ENCODE measurements at regions not wholly inside any gene's neighbourhood (a gene's known extent, or its start where the extent isn't known, plus 50 kb on each side); places are given as distances from the start of the nearest gene placed in this dataset.
"Not testable (repeated sequence)": the region's sequence is repeated elsewhere in the genome, so short reads cannot be mapped to it uniquely, and the experiment has no call there.

DNA sequence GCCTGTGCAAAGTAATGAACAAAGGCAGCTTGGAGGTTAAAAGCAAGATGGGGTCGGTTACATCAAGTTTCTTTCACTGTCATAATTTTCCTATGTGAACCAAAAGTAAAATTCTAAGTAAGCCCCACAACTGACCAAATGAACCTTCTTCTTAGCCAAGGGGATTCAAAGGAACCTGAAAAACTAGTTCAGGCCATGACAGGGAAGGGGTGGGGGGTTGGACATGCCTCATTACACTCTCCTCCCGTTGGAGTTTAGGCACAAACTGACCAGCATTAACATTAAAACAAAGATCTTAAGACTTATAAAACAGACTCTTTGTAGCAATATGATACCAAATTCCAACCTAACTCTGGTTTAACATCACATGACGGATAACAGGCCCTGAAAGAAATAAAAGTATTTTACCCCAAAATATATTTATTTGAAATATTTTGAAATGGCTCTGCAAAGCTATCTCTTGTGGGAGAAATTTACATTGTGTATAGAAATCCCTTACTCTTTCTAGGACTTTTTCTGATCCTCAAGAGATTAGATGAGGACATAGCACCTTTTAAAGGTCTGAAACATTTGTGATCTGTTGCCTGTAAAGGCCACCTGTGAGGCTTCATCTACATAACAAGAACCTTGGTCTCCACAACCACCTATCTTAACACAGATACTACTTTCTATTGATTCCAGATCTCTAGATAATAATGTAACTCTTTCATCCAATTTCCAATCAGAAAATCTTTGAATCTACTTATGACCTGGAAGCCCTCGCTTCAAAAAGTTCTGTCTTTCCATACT, 1829.0 kb upstream of the MIR17HG start:
- no peak for DNase-seq

DNA sequence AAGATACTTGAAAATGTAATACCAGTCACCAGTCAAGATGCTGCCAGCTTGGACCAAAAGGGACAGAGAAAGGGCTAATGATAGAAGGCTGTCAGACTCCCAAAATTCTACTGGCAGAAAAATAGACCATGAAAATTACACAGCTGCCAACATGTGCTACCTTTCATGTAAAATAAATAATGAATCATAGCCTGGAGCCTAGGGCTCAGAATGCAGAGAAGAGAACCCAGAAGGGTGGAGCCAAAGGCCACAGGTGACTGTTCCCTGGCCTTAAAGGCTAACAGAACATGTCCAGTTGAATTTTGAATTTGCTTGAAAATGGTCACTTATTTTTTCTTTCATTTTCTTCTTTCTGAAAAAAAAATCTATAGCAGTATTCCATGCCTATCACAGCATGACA, 1827.0 kb upstream of the MIR17HG start:
- DNase-seq: no peak

DNA sequence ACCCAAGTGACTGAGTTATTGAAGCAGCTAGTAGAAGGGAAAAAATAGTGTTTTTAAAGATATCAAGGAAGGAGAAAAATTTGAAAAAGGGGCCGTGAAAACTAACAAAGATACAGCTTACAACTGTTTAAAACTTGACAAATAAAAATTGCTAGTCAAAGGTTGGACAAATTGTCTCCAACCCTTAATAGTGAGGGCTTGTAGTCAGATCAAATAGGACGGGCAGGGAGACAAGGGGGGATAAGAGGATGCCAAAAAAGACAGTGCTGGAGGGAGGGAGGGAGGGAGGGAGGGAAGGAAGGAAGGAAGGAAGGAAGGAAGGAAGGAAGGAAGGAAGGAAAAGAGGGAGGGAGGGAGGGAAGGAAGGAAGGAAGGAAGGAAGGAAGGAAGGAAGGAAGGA, 1825.8 kb upstream of the MIR17HG start:
- not testable (repeated sequence) for DNase-seq

DNA sequence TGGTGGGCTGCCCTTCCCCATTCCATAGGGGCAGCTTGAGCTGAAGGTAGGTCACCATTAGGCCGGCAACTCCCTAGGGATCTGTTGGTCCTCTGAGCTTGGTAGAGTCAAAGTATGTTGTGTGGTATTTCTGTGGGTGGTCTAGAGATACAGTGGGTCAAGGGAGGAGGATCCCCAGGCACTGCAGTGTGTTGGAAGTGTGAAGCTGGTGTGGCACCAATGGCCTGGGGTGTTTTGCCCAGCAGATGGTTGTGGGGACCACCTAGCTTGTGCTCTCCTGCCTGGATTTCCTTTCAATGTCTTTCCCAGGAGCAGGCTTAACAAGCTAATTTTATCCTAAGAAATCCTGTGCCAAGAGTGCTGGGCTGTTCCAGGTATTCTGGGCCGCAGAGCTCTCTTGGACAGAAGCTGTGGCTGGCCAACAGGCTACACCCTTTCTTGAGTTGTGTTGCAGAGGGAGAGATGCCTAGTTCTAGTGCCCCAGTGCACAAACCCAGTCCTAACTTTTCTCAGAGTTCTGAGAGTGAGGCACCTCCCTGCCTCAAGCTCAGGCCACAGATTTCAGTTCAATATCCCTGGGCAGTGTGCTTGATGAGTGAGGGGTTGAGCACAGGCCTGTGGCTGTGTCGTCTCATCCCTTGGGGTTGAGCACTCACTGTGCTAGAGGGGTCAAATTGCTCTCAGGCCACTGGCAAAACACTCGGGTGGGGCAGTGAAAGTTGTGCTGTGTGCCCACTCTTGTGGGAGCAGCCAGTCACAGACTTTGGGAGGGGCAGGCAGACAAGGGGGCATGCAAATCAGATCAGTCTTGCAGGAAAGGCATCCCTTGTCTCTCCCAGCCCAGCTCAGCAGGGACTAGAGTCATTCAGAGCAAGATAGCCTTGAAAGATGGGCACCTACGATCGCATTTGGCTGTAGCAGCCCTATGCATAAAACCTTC, 1806.1 kb upstream of the MIR17HG start:
- DNase-seq: no peak

DNA sequence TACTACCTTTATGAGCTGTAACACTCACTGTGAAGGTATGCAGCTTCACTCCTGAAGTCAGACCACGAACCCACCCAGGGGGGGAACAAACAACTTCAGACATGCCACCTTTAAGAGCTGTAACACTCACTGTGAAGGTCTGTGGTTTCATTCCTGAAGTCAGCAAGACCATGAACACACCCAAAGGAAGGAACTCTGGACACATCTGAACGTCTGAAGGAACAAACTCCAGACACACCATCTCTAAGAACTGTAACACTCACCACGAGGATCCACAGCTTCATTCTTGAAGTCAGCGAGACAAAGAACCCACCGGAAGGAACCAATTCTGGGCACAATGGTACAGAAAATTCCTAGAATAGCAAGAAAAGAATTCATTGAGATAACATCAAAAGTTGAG, 1796.5 kb upstream of the MIR17HG start:
- DNase-seq: no peak

DNA sequence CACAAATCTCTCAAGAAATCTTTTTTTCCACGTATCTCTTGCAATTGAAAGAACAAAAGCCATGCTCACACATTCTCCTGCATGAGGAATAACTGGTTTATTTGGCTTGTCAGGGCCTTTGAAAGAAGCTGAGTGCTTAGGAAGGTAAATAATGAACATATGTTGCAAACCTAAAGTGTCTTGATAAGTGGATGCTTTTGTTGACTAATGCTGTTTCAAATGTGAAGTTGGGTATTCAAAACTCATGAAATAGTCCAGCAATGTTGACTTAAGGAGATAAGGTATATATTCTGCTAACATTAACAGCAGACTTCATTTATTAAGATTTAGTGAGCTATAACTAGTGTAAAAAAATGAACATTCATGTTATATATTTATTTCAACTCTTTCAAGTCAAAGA, 1792.7 kb upstream of the MIR17HG start:
- DNase-seq: no peak

DNA sequence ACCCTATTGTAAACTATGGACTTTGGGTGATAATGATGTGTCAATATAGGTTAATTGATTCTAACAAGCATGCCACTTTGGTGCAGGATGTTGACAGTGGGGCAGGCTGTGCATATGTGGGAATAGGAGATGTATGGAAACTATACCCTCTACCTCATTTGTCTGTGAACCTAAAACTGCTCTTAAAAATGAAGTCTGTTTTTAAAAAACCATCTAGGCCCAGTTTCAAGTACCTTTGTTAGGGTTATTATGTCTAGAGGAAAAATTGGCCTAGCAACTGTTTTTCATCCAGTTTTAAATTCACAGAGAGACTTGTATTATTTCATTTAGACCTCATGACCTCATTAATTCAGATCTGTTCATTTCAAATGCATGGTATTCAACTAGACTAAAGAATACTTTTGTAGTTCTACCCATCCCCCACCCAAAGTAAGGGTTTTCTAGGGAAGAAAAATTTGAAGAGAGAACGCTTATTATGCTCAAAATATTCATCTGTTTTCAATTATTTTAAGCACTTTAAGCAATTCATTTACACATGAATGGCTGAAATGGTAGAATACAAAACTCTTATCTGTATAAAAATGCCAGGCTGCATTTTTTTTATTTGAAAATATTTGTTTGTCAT, 1781.9 kb upstream of the MIR17HG start:
- no peak for DNase-seq

DNA sequence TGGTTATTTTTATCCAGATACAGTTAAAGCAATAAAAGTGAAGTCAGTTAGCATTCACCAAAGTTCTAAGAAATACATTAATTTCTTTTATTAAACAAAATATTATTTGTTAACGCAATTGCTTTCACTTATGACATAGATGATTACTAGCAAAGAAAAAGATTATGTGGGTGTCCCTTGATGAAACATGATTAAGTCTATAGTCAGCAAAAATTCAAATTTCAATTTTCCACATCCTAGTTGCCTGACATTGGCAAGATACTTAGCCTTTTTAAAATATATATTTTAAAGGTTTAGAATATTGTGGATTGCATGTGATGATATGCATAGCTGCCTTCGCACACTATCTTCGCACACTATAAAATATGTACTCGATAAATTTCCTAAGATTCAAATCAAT, 1780.5 kb upstream of the MIR17HG start:
- DNase-seq: no peak

DNA sequence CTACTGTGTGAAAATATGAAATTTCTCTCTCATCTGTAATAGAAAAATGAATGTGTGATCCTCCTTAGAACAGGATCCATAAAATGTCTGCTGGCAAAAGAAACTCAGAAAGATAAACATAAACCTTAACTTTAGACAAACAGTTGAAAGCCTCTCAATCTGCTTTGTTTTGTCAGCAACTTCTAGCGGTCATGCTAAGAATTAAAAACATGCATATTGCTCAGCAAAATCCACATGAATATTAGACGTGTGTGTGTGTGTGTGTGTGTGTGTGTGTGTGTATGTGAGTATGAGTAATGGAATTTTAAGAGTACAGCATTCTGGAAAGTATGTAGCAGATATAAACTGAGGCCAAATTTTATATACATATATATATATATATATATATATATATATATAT, 1779.2 kb upstream of the MIR17HG start:
- DNase-seq: no peak

DNA sequence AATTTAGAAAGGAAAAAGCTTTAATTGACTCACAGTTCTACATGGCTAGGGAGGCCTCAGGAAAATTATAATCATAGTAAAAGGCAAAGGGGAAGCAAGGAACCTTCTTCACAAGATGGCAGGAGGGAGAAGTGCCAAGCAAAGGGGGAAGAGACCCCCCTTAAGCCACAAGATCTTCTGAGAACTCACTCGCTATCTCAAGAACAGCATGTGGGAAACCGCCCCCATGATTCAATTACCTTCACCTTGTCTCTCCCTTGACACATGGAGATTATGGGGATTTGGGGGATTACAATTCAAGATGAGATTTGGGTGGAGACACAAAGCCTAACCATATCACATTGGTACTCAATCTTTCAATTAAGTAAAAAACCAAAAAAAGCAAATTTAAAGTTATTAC, 1778.7 kb upstream of the MIR17HG start:
- DNase-seq: no peak

DNA sequence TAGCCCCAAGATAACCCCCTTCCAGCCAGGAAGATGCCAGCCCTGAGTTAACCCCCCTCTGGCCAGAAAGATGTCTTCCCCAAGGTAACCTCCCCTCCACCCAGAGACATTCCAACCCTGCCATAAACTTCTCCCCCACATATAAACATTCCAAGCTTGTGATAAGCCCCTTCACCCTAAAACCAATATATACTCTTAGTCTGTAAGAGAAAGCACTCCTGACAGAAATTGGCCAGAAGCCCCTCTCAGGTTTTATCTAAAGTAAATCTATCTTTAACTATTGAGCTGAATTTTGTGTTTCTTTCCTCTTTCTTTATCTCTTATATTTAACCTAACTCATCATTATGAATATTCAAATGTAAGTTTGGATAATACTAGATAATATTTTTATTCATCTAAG, 1775.8 kb upstream of the MIR17HG start:
- no peak for DNase-seq

DNA sequence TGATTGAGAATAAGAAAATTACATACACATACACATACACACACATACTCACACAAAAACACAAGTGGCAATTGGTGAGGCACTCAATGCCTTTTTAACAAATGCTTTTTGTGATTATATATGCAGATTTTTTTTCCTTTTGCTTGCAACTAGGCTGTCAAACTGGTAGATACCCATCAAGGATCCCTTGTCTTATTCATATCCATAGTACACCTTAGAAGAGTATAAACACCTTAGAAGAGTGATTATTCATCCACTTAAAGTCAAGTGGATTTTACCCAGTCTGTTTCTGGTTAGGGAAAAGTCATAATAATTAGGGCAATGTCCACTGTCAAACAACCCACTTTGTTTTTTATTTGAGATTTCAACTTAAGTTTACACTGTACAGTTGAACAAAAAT, 1773.4 kb upstream of the MIR17HG start:
- DNase-seq: no peak

DNA sequence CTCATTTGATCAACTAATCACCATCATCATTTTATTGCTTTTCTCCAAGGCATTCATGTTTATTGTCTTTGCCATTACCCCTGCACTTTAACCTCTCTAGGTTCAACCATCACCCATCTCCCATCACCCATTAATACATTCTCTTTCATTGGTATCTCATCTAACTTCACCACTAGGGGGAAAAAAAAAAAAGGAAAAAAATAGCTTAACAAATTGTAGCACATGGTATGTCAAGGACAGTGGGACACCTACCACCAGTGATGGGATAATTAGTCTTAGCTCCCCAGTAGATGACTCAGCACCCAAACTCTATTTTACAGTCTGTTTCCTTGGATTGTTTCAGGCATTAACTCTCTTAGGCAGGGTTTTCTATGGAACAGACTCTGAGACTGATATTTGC, 1770.2 kb upstream of the MIR17HG start:
- DNase-seq: no peak

DNA sequence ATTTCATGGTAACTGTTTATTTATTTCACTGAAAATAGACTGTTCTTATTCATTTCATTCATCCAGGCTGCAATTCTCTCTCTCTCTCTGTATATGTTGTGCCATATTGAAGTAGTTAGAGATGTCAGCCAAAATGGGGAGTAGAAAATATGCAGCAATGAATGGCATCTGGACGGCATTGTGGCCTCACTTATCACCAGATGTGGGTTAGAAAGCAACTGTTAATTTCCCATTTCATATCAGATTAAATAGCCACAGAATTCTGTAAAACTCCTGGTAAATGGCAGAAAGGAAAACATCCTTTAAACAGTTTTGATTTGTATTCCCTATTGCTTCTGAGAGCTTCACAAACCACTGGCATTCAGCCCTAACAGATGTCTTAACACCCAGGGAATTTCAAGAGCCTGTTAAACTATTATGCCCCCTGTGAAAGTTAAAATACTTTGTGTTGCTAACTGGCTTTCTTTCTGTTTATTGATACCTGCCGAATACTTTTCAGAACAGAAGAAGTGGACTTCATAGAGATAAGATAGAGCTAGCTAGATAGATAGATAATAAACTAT, 1763.3 kb upstream of the MIR17HG start:
- no peak for DNase-seq

DNA sequence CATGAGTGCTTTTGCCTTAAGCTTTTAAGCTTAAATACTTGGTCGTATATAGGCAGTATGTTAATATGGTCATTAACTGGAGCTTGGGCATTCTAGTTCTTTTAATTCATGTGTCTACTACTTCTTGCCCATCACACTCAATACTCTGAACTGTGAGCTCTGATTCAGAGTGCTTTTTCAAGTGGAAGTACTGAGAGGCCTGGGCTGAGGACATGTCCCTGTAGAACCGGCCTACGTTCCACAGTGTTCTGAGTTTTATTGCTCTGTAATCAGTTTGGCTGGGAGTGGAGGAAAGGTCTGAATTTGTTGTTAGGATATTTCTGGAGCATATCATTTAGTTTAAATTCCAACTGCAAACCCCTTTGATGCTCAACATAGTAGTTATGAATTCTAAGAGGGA, 1744.8 kb upstream of the MIR17HG start:
- DNase-seq: no peak

DNA sequence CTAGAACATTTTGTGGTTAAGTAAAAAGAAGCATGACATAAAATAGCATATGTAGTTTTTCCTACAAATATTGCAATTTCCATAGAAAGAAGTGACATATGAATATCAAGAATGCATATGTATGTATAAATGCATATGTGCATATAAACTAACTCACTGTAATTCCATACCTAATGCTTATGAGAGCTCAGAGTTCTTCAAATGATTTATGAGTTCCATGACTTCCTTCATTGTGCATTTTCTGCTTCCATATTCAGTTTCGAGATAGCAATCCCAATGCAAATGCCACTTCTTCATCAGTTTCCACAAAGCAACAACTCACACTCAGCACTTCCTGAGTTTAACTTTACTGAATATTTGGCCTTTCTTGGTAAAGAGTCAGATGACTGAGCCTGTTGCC, 1744.3 kb upstream of the MIR17HG start:
- no peak for DNase-seq

DNA sequence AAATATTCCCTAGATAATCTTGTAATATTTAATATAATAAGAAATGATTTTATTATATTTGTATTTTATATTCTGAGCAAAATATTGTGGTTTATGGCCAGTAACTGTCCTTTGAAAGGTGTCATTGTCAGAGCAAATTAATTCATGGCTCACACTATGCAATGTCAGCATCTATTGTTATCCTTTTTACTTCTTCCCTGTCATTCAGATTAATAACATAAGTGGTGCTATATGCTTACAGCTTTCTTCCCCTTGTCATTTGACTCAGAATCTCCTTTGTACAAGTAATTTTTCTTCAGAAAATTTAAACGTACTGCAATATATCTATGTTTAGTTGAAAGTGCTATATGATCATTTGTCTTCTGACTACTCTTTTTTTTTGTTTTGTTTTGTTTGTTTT, 1738.2 kb upstream of the MIR17HG start:
- no peak for DNase-seq

DNA sequence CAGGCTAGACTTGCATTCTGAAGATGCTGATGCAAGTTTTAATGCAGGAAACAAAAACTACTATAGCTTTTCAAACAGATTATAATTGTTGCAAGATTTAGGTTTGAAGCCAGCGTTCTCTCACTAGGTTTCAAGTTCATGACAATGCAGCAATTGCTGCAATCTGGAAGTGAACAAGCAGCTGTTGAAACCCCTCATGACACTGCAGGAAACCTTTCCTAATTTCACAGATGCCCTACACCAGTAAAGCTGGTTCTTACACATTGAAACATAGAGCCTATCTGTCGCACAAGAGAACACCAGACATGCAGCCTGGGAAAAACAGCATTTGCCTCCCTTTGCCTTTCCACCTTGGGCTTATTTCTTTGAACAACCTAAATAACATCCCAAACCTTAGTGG, 1737.2 kb upstream of the MIR17HG start:
- DNase-seq: no peak

DNA sequence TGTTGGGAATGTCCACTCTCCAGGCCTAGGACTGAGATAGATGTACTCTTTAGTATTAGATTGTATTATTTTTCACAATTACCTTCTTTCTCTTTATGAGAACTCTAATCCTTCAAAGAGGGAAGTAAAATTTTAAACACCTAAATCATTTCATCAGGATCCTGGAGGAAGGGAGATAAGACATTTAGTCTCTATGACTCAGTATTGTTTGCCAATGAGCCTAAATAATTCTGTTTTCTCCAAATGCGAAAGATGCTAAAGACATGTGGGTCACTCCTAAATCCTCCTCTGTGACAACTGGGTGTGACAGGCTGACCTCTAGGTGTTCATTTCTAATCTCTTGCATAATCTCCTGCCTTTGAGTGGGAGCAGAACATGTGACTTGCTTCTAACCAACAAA, 1736.6 kb upstream of the MIR17HG start:
- DNase-seq: no peak

DNA sequence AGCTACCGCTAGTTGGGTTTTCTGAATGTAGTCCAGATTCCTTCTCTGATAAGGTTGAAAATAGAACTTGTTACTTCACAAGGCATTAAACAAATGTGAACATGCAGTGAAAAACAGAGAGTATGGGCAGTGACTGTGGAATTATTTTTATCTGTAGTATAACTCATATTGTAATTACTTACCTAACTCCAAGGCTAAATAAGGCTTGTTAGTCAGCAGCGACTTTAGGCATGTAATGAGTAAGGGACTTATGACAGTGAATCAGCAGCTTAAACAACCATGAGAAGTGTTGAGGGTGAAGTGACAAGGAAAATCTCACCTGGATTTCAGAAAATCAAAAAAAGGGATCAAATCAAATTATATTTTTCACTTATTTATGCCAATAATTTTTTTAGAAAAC, 1719.5 kb upstream of the MIR17HG start:
- no peak for DNase-seq

DNA sequence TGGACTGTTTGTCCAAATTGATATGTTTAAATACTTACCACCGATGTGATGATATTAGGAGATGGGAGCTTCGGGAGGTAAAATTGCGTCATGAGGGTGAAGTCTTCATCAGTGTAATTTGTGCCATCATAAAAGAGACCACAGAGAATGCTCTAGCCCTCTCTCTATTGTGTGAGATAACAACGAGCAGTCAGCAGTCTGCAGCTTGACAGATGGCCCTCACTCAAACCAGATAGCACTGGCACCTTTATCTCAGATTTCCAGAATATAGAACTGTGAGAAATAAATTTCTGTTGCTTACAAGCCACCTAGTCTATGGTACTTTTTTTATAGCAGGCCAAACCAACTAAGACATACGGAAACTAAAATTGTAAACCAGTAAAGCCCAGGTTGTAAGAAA, 1718.9 kb upstream of the MIR17HG start:
- no peak for DNase-seq

DNA sequence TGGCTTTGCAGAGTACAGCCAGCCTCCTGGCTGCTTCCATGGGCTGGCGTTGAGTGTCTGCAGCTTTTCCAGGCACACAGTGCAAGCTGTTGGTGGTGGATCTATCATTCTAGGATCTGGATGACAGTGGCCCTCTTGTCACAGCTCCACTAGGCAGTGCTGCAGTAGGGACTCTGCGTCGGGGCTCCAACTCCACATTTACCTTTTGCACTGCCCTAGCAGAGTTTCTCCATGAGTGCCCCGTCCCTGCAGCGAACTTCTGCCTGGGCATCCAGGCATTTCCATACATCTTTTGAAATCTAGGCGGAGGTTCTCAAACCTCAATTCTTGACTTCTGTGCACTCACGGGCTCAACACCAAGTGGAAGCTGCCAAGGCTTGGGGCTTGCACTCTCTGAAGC, 1697.3 kb upstream of the MIR17HG start:
- DNase-seq: no peak

DNA sequence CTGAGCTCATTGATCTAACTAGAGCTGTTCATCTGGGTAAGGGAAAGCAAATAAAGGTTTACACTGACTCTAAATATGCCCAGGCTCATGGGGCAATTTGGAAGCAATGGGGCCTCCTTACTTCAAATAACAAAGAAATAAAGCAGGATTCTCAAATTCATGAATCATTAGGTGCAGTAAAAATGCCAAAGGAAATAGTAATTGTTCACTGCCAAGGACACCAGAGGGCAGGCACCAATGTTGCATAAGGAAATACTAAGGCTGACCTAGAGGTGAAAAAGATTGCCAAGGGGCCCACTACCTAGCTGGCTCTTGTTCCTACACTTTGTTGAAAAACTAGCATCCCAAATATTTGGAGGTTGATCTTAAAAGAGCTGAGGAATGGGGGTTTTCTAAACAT, 1686.7 kb upstream of the MIR17HG start:
- DNase-seq: no peak
